ENCODE measurements at regions not wholly inside any gene's neighbourhood (a gene's known extent, or its start where the extent isn't known, plus 50 kb on each side); places are given as distances from the start of the nearest gene placed in this dataset.
A peak's percentile ranks its signal among the peaks of the same experiment; 100 is the strongest.

DNA sequence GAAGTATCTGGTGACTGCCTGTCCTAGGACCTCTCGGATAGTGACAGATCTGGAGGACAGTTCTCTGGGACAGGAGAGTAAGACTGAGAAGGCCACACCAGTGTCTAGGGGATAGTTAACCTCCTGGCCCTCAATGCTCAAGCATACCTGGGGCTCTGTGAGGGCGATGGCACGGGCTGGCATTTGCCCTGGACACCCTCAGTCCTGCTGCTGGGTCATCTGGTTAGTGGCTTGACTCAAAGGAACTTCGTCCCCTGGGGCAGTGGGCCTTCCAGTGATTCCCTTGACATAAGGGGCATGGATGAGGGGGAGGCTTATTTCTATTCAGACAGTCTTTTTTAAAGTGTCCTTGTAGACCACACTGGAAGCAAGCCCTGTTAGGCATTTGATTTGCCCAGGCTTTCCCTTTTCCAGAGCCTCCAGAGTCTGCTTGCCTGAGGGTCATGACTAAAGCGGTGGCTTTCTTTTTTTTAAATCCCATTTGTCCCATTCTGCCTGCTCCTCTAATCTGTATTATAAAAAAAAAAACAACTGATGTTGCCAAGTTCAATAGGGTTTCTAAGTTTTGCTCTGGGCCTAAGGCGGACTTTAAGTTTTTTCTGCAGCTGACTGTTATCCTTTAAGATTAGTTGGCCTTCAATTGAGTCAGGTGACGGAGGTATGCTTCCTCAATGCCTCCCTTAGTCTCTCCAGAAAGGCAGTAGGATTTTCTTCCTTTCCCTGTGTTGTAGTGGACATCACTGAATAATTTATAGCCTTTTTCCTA lies 2083.5 kb upstream of the C9orf72 start:
- intact Hi-C loops (cut with DNase I) = no loop called here
- DNase-seq = no peak

DNA sequence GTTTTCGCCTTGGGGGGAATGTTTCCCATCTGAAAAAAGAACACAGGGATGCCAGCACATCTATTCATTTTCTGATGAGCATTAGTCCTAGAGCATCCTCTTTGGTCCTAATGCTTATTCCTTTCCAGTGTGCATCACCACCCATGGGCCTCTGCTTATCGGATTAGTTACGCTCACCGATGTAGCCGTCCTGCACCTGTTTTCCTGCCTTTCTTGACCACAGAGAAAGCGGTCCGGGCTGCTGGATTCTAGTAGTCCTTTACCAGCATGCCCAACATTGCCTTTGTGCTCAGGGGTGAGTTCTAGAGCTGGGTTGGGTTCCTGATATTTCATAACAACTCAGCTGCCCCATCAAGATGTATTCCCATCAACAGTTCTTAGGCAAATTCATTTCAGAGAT lies 2084.5 kb upstream of the C9orf72 start:
- DNase-seq = no peak
- intact Hi-C loops (cut with DNase I) = no loop called here

DNA sequence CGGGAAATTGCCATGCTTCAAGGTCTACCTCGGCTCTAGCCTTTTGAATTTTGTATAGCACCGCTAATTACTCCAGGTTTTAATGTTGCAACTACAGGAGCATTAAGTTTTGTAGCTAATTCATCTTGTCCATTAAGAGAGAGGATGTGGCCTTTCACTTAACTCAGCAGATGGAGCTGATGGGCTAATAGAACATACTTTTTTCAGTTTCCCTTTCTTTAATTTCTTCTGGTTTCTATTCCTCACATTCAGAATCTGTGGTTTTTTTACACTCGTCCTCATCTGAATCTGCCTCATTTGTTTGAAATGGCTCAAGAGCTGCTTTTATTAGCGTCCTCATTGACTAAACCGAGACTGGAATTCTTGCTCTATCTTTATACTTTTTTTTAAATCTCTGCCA lies 2085.7 kb upstream of the C9orf72 start:
- intact Hi-C loops (cut with DNase I) = no loop called here
- no peak for DNase-seq

DNA sequence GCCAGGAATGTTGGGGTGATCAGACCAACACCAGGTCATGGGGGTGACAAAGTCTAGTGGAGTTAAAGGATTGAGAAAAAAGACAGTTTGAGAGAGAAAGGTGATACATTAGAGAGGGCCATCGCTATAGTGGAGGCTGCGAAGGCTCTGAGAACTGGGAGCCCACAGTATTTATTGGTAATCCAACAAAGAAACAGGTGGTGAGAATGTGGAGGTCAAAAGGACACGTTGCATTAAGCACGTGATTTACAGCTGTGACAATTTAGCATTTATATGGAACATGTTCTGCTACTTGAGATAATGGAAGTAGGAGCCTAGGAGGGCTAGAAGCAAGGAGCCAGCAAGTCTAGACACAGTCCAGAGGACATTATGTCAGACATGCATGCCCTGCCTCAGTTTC lies 2086.5 kb upstream of the C9orf72 start:
- no peak for DNase-seq
- intact Hi-C loops (cut with DNase I) = no loop called here

DNA sequence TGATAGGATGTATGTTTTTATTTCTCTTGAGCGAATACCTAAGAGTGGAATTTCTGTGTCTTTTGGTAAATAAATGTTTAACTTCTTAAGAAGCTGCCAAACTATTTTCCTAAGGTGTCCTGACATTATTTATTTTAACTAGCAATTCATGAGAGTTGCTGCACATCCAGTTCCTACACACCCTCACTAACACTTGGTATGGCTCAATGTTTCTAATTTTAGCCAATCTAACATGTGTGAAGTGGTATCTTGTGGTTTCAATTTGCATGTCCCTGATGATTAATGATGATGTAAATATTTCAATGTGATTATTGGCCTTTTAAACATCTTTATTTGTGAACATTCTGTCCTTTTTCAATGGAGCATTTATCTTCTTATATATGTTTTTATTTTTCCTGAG lies 2095.5 kb upstream of the C9orf72 start:
- no peak for DNase-seq
- intact Hi-C loops (cut with DNase I) = no loop called here

DNA sequence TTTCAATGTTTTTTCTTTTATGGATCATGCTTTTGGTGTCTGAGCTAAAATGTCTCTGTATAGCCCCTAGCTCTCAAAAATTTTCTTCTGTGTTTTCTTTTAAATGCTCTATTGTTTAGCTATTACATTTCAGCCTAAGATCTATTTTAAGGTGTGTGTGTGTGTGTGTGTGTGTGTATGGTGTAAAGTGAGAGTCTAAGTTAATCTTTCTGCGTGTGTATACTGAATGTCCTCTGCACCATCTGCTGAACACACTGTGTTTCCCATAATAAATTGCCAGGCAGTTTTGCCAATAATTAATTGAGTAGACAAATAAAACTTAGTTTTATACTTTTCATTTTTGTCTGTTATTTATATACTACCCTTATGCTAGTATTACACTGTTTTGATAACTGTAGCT lies 2096.3 kb upstream of the C9orf72 start:
- DNase-seq = no peak
- intact Hi-C loops (cut with DNase I) = no loop called here

DNA sequence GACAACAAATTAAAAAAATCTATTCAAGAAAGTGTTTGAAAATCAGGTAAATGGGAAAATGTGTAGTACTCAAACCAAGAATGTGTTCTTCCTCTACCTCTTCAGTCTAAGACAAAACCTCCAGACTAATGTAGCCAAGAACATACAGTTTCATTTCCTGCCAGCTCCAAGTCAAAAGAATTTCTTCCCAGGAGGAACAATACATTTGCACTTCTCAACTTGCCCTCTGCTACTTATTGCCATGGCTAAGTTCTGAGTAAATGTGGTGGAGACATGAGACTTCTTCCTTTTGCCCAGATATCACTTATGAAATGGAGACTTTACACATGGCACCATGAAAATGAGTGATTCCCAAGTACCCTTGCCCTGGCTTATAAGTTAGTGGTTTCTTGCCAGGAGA lies 2112.2 kb upstream of the C9orf72 start:
- DNase-seq = no peak
- intact Hi-C loops (cut with DNase I) = no loop called here

DNA sequence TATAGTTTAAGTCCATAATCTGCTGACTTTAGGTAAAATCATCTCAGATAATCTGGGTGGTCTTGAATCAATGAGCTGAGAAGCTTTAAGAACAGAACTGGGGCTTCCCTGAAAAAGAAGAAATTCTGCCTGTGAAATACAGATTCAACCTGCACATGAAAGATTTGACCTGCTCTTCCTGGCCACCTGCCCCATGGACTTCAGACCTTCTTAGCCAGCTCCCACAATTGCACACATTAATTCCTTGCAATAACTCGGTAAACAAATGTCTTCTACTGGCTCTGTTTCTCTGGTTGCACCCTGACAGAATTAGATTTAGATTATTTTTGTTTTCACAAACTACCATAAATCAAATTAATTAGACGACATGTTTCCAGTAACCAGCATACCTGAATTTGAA lies 2117.9 kb upstream of the C9orf72 start:
- DNase-seq = no peak
- intact Hi-C loops (cut with DNase I) = no loop called here

DNA sequence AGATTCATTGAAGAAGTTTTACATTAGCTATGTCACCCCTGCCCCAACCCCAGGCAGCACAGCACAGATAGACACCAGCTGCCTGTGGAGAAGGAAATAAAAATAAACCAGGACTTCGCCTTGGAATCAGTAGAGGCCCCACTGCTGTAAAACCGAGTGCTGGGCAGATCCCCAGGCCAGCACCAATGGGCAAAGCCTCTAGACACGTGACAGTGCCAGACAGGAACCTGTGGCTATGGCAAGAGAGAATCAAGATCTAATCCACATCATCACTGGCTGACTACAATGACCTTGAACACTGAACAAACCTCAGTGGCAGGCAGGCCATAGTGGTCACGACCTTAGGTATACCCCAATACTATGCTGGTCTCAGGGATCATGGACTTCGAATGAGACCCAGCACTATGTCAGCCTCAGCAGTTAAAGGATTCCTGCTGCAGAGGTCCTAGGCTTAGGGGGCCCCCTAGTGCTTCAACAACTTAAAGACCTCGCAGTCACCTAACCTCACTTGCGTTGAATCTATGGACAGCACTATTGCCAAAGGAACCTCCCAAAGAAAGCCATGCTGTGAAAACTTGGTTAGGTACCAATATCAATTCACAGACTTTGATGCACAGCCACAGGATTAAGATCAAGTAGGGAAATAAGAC lies 2118.6 kb upstream of the C9orf72 start:
- peak in 23 of 42 donors; percentile 1 to 54 (median 13) for DNase-seq

DNA sequence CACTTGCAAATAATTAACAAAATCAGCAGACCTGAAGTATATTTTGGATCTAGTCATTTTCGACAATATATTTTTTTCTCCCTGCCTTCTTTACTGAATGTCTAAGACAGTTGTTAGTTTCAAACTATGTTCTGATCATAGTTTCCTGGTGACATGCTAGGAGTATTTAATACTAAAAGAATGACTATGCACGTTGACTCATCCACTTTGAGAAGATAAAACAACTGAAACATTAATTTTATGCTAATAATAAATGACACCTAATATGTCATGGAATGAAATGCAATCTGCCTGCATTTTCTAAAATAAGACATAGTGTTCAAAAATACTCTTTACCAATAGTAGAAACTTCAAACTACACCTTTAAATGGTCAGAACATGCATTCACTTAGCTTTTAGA lies 2123.7 kb upstream of the C9orf72 start:
- intact Hi-C loops (cut with DNase I) = no loop called here
- DNase-seq = no peak

More for the DNA sequence above, 2118.6 kb upstream of the C9orf72 start:
- intact Hi-C loops (cut with DNase I) = no loop called here

DNA sequence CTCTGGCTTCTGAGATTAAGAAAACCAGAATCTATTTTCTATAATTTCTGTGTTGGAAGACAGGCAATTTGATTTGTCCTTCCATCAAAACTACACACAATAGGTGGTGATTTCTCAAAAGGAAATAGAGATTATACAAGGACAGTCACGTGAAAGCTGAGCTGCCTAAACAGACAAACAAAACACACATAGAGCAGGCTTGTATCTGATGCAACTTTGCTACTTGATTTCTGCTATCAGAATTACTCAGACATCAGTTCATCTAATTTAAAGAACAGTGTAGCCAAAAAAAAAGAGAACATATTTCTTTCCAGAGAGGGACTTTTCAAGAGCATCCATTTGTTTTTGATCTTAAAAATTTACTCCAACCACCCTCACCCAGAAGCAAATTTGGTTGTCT lies 2128.3 kb upstream of the C9orf72 start:
- intact Hi-C loops (cut with DNase I) = no loop called here

DNA sequence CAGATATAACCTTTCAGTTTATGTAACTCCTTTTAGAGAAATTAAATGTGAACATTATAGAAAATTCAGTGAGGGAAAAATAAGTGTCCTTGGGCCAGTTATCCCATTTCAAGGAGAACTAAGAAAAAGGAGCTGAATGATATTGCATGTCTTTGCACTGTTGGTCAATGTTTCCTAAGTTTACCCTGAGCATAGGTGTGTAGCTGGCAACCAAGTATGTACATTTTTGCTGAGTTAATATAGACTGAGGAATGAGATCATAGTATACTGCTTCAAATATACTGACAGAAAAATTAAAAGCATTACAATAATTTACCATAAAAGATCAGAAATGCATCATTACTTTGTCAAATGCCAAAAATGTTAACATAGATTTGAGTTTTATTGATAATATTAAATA lies 2128.7 kb upstream of the C9orf72 start:
- DNase-seq = no peak
- intact Hi-C loops (cut with DNase I) = no loop called here

More for the DNA sequence above, 2128.3 kb upstream of the C9orf72 start:
- no peak for DNase-seq

DNA sequence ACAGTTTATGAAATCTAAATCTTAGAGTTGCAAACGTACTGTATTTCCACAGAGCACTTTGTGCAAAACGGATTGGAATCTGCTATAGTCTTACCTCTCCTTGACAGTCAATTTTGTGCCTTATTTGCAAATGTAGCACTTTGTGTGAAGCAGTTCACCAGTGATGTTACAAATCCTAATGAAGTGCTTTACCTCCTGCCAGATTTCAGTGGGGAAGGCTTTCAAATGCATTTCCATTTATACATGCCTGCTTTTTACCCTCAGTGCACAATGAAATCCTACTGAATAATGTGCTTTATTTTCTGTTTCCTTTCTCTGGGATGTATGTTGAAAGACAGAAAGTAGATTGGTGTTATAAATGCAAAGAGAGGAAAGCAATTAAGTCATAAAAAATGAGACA lies 2141.6 kb upstream of the C9orf72 start:
- no peak for DNase-seq
- intact Hi-C loops (cut with DNase I) = no loop called here

DNA sequence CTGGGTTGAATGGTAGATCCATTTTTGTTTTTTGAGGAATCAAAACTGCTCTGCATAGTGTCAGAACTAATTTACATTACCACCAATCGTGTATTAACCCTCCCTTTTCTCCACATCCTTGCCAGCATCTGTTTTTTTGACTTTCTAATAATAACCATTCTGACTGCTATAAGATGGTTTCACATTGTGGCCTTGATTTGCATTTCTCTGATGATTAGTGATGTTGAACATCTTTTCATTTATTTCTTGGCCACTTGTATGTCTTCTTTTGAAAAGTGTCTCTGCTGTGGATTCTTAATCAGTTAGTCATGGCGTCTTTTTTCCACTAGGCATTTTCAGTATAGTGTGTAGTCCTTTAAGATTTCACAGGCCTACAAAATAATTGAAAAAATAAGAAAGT lies 2144.3 kb upstream of the C9orf72 start:
- no peak for DNase-seq
- intact Hi-C loops (cut with DNase I) = no loop called here

DNA sequence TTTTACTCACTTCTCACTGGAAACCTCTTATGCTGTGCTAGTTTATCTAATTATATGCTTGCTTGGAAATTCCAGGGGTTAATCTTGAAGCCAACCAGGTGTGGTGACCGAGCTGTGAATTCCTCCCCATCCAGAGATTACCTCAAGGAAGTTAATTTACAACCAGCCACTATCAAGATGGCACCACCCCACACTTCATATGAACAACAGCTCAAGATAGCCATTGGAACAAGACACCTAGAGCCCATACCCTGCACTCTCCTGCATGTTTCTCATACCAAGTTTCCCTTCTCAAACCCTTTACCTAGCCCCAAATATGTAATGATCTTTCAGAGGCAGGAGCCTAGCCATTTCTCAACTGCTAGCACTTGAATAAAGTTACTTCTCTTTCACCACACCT lies 2156.9 kb upstream of the C9orf72 start:
- DNase-seq = no peak
- intact Hi-C loops (cut with DNase I) = no loop called here

DNA sequence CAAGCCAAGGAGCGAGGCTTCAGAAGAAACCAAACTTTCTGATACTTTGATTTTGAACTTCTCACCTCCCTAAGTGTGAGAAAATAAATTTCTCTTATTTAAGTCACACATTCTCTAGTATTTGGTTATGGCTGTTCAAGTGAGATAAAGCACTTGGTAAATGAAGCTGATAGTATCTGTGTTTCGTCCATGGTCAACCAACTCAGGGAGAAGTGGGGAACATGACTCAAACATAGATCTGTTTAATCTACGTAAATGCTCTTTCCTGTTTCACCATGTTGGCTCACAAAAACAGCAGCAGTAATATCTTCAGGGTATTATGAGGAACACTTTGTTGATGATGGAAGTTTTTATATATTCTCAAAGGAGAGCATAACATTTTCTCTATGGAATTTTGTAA lies 2167.2 kb upstream of the C9orf72 start:
- intact Hi-C loops (cut with DNase I) = no loop called here
- DNase-seq = no peak

DNA sequence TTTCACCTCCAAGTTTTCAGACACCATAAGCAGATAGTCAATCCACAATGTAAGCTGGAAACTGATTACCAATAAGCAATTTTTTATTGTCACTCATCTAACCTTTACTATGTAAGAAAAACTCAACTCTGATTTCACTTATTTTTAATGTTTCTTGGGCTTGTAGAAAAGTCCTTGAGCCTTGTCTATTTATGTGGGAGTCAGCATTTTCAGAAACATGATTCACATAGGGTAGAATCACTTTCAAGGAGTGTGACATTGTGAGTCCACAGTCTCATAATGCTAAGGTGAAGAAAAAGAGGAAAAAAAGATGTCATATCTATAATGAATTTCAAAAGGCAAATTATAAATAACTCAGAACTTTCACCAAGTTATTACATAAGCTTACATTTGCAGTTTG lies 2167.9 kb upstream of the C9orf72 start:
- intact Hi-C loops (cut with DNase I) = no loop called here
- DNase-seq = no peak

DNA sequence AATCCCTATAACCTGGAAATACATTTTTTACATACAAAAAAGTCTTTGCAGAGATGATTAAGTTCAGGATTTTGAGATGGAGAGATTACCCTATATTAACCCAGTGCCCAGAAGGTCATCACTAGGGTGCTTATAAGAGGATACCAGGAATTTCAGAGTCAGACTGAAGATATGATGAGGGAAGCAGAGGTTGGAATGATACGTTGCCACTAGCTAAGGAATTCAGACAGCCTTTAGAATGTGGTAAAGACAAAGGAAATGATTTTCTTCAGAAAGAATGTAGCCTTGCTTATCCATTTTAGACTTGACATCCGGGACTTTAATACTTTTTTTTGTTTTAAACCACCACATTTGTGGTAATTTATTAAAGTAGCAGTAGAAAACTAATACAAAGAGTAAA lies 2176.8 kb upstream of the C9orf72 start:
- intact Hi-C loops (cut with DNase I) = no loop called here
- no peak for DNase-seq

DNA sequence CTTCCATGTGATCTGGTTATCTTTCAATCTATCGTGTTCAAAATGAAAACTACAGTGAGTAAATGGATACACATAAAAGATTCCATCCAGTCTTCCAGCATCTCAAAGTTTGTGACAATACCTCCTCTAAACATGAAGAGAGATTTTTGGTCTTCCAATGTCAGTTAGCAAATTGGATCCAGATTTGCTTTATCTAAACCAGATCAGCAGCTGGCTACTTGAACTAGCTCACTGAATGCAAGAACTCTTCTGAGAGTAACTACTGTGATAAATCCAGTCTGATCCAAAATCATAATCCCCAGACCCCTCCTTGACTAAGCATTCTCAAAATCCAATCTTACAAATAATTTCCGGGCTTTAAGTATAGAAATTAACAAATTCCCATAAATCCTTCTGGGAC lies 2177.9 kb upstream of the C9orf72 start:
- intact Hi-C loops (cut with DNase I) = no loop called here

DNA sequence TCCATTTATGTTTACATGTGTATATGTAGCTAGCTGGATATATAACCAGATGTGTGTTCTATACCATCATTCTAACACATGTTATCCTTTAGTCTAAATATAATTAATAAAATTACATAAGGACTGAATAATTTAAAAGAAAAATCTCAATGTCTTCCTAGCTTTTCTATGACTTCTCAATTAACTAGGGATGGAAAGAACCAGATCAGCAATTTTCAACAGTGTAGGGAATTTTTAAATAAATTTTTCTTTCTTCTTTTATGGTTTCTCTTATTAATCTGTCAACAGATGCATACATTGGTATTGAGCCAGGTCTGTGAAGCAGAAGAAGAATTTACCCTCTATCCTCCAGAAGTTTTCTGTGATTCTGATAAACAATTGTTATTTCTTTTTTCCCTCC lies 2180.4 kb upstream of the C9orf72 start:
- intact Hi-C loops (cut with DNase I) = no loop called here
- DNase-seq = no peak

More for the DNA sequence above, 2177.9 kb upstream of the C9orf72 start:
- no peak for DNase-seq

DNA sequence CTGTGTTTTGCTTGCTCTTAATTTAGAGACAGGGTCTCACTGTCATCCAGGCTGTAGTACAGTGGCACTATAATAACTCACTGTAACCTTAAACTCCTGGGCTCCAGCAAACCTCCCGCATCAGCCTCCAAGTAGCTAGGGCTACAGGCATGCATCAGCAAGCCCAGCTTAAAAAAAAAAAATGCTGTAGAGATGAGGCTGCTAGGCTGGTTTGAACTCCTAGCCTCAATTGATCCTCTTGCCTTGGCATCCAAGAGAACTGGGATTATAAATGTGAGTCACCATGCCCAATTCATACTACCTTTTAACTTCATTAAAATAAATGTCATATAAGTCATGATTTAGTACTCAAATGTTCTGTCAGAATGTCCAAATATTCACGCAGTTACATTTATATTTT lies 2195.7 kb upstream of the C9orf72 start:
- intact Hi-C loops (cut with DNase I) = no loop called here
- DNase-seq = no peak
